PFSK-1 (cell line): ENCODE measurements at regions not wholly inside any gene's neighbourhood (a gene's known extent, or its start where the extent isn't known, plus 50 kb on each side); places are given as distances from the start of the nearest gene placed in this dataset.

ENCODE experiments used
- FOXP2 ChIP-seq: optimal IDR thresholded peaks from 2 replicates; pipeline ENCODE3; 2011; ENCODE audit warnings: borderline replicate concordance, control low read depth, inconsistent platforms; ENCODE audit not compliant: insufficient read depth; ENCODE audit errors: extremely low read length, extremely low read depth
- POLR2AphosphoS5 ChIP-seq: IDR thresholded peaks from 2 replicates; pipeline ENCODE4 v1.6.1; 2012; ENCODE audit warnings: low read depth, mild to moderate bottlenecking, control low read depth, low read length, moderate library complexity
- REST ChIP-seq, 2 experiments: IDR thresholded peaks; 2 replicates each; pipeline versions ENCODE4 v1.6.1 to v1.8.0; 2011 to 2012; ENCODE audit warnings: low read depth in 2 of 2, low read length in 2 of 2, control low read depth in 1 of 2, inconsistent platforms in 1 of 2, mild to moderate bottlenecking in 1 of 2, moderate library complexity in 1 of 2; ENCODE audit not compliant: insufficient read depth in 1 of 2
- SIN3A ChIP-seq: IDR thresholded peaks from 2 replicates; pipeline ENCODE4 v1.6.1; 2012; ENCODE audit warnings: mild to moderate bottlenecking, low read length, moderate library complexity, borderline replicate concordance; ENCODE audit not compliant: insufficient read depth
- TAF1 ChIP-seq: IDR thresholded peaks from 2 replicates; pipeline ENCODE4 v1.6.1; 2012; ENCODE audit warnings: low read length, control low read depth, borderline replicate concordance; ENCODE audit not compliant: insufficient read depth

GRCh38 chr13:103698000-103698399 is 631.8 kb upstream of the SLC10A2 start:
- TF ChIP-seq REST (IDR thresholded peaks at IDR 0.05; ENCODE audit: insufficient read depth in 1 of 2, low read depth in 2 of 2, low read length in 2 of 2) (no peak), FOXP2 (no peak), SIN3A (no peak), TAF1 (no peak), POLR2AphosphoS5 (no peak)

- TF ChIP-seq POLR2AphosphoS5 (no peak), FOXP2 (no peak), REST (IDR thresholded peaks at IDR 0.05; ENCODE audit: insufficient read depth in 1 of 2, low read depth in 2 of 2, low read length in 2 of 2) (no peak), SIN3A (no peak), TAF1 (no peak)
Measured at GRCh38 chr13:103695320-103695719, 629.1 kb upstream of the SLC10A2 start.

GRCh38 chr13:103694471-103694870 is 628.3 kb upstream of the SLC10A2 start:
- TF ChIP-seq SIN3A (no peak), POLR2AphosphoS5 (no peak)

GRCh38 chr13:103694033-103694432 is 627.8 kb upstream of the SLC10A2 start:
- TF ChIP-seq TAF1 = no peak
- TF ChIP-seq POLR2AphosphoS5 = no peak
- no peak for TF ChIP-seq FOXP2
- TF ChIP-seq SIN3A = no peak
- no peak for TF ChIP-seq REST (IDR thresholded peaks at IDR 0.05; ENCODE audit: insufficient read depth in 1 of 2, low read depth in 2 of 2, low read length in 2 of 2)

GRCh38 chr13:103692442-103692841 is 626.2 kb upstream of the SLC10A2 start:
- TF ChIP-seq POLR2AphosphoS5 (no peak), SIN3A (no peak), TAF1 (no peak), FOXP2 (no peak), REST (IDR thresholded peaks at IDR 0.05; ENCODE audit: insufficient read depth in 1 of 2, low read depth in 2 of 2, low read length in 2 of 2) (no peak)
